ENCODE measurements at regions not wholly inside any gene's neighbourhood (a gene's known extent, or its start where the extent isn't known, plus 50 kb on each side); places are given as distances from the start of the nearest gene placed in this dataset.

- no peaks in the 10 kb centered on the region for H3K36me3 Mint-ChIP-seq (ENCODE audit: low read depth)
- H3K4me3 Mint-ChIP-seq = no peak overlapping the region
- no peaks in the 10 kb centered on the region for H3K4me1 Mint-ChIP-seq
- no peak for TF ChIP-seq CTCF (IDR thresholded peaks at IDR 0.05; ENCODE audit: unreplicated experiment in 3 of 3)
- H3K27ac Mint-ChIP-seq = no peak overlapping the region
- peaks cover 60% of the 10 kb centered on the region for H3K27me3 Mint-ChIP-seq (ENCODE audit: low read depth)
- H3K9me3 Mint-ChIP-seq = peaks cover under 1% of the 10 kb centered on the region
These were observed 77.7 kb upstream of the B3GAT1 start for GRCh38 chr11:134489728-134490127.

GRCh38 chr11:134488913-134489312 is 76.9 kb upstream of the B3GAT1 start:
- Mint-ChIP-seq H3K36me3 (ENCODE audit: low read depth) (no peaks in the 10 kb centered on the region), H3K4me3 (no peak overlapping the region), H3K4me1 (no peaks in the 10 kb centered on the region), H3K27ac (no peak overlapping the region), H3K9me3 (no peaks in the 10 kb centered on the region), H3K27me3 (ENCODE audit: low read depth) (peaks cover 68% of the 10 kb centered on the region)
- no peak for TF ChIP-seq CTCF (IDR thresholded peaks at IDR 0.05; ENCODE audit: unreplicated experiment in 3 of 3)

GRCh38 chr11:134488512-134488911 is 76.5 kb upstream of the B3GAT1 start:
- peaks cover 72% of the 10 kb centered on the region for H3K27me3 Mint-ChIP-seq (ENCODE audit: low read depth)
- H3K4me3 Mint-ChIP-seq = no peak overlapping the region
- H3K9me3 Mint-ChIP-seq = no peaks in the 10 kb centered on the region
- H3K4me1 Mint-ChIP-seq = no peaks in the 10 kb centered on the region
- no peaks in the 10 kb centered on the region for H3K36me3 Mint-ChIP-seq (ENCODE audit: low read depth)
- H3K27ac Mint-ChIP-seq = no peak overlapping the region
- no peak for TF ChIP-seq CTCF (IDR thresholded peaks at IDR 0.05; ENCODE audit: unreplicated experiment in 3 of 3)

GRCh38 chr11:134487696-134488095 is 75.7 kb upstream of the B3GAT1 start:
- peaks cover 75% of the 10 kb centered on the region for H3K27me3 Mint-ChIP-seq (ENCODE audit: low read depth)
- H3K9me3 Mint-ChIP-seq = no peaks in the 10 kb centered on the region
- TF ChIP-seq CTCF (IDR thresholded peaks at IDR 0.05; ENCODE audit: unreplicated experiment in 3 of 3) = no peak
- H3K4me3 Mint-ChIP-seq = no peak overlapping the region
- no peak overlapping the region for H3K27ac Mint-ChIP-seq
- no peaks in the 10 kb centered on the region for H3K4me1 Mint-ChIP-seq
- H3K36me3 Mint-ChIP-seq (ENCODE audit: low read depth) = no peaks in the 10 kb centered on the region

- no peak for TF ChIP-seq CTCF (IDR thresholded peaks at IDR 0.05; ENCODE audit: unreplicated experiment in 3 of 3)
- H3K27me3 Mint-ChIP-seq (ENCODE audit: low read depth) = peaks cover 83% of the 10 kb centered on the region
- H3K4me1 Mint-ChIP-seq = no peaks in the 10 kb centered on the region
- no peaks in the 10 kb centered on the region for H3K36me3 Mint-ChIP-seq (ENCODE audit: low read depth)
- H3K27ac Mint-ChIP-seq = no peak overlapping the region
- H3K4me3 Mint-ChIP-seq = no peak overlapping the region
- no peaks in the 10 kb centered on the region for H3K9me3 Mint-ChIP-seq
These were observed 74.7 kb upstream of the B3GAT1 start for GRCh38 chr11:134486704-134487103.

GRCh38 chr11:134486106-134486505 is 74.1 kb upstream of the B3GAT1 start:
- no peaks in the 10 kb centered on the region for H3K36me3 Mint-ChIP-seq (ENCODE audit: low read depth)
- no peak for TF ChIP-seq CTCF (IDR thresholded peaks at IDR 0.05; ENCODE audit: unreplicated experiment in 3 of 3)
- no peaks in the 10 kb centered on the region for H3K9me3 Mint-ChIP-seq
- no peaks in the 10 kb centered on the region for H3K4me1 Mint-ChIP-seq
- H3K27ac Mint-ChIP-seq = no peak overlapping the region
- H3K27me3 Mint-ChIP-seq (ENCODE audit: low read depth) = peaks cover 83% of the 10 kb centered on the region
- no peak overlapping the region for H3K4me3 Mint-ChIP-seq

Data from nephron (organoid).